ENCODE measurements at regions not wholly inside any gene's neighbourhood (a gene's known extent, or its start where the extent isn't known, plus 50 kb on each side); places are given as distances from the start of the nearest gene placed in this dataset.

DNA sequence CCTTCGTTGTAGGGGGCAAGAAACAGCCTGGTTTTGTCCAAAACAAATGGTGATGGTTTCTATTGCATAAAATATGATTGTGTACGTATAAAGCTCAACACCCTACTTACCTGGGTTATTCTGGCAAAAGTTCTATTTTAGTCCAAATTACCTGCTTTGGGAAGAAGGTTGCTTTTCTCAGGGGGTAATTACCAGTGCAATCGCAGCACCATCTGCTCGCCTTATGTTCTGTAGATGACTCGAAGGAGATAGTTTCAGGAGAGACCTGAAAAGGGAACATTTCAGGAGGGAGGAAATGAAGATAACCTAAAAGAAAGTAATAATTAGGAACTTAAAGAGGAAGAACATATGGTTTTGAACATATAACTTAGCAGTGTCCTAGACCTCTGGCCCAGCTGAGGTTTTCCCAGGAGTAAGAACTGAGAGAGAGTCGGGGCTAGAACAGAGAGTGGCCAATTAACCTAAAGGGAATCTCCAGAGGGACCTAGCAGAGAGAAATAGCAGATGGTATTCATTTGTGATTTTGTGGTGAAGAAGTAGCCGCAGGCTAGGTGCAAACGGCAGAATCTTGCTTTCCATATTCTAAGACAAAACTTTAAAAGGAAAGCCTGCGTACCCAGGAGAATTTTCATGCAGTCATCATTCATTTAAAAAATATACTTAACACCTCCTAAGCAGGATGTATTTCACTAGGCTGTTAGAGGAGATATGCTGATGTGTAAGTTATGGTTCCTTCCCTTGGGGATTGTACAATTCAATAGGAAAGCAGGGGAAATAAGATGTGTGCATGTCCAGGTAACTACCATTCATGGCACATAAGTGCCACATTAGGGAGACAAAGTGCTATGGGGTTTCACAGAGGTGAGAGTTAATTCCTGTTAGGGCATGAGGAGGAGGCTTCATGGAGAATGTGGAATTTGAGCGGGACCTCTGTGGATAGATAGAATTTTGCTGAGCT is 113.0 kb upstream of the SLC10A2 start:
- TF ChIP-seq, protein P1, sequence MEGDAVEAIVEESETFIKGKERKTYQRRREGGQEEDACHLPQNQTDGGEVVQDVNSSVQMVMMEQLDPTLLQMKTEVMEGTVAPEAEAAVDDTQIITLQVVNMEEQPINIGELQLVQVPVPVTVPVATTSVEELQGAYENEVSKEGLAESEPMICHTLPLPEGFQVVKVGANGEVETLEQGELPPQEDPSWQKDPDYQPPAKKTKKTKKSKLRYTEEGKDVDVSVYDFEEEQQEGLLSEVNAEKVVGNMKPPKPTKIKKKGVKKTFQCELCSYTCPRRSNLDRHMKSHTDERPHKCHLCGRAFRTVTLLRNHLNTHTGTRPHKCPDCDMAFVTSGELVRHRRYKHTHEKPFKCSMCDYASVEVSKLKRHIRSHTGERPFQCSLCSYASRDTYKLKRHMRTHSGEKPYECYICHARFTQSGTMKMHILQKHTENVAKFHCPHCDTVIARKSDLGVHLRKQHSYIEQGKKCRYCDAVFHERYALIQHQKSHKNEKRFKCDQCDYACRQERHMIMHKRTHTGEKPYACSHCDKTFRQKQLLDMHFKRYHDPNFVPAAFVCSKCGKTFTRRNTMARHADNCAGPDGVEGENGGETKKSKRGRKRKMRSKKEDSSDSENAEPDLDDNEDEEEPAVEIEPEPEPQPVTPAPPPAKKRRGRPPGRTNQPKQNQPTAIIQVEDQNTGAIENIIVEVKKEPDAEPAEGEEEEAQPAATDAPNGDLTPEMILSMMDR (IDR thresholded peaks at IDR 0.05): no peak
- no peak for TF ChIP-seq POLR2AphosphoS5 (IDR thresholded peaks at IDR 0.05)
- TF ChIP-seq POLR2A (IDR thresholded peaks at IDR 0.05): no peak

All from breast epithelium (tissue), 3 donors.